HG03354 (cell line): ENCODE measurements at regions not wholly inside any gene's neighbourhood (a gene's known extent, or its start where the extent isn't known, plus 50 kb on each side); places are given as distances from the start of the nearest gene placed in this dataset.

Source experiments
- ATAC-seq: cut with Tn5 transposase; IDR thresholded peaks from one replicate; pipeline ENCODE4 v1.9.1; 2021; ENCODE audit warnings: mild to moderate bottlenecking; ENCODE audit not compliant: unreplicated experiment, poor library complexity, severe bottlenecking

GRCh38 chr18:46314011-46314410 is 209.8 kb downstream of the HAUS1 start:
- no peak for ATAC-seq

GRCh38 chr18:46315161-46315560 is 211.0 kb downstream of the HAUS1 start:
- no peak for ATAC-seq

- ATAC-seq = no peak
Measured at GRCh38 chr18:46318356-46318755, 214.2 kb downstream of the HAUS1 start.

DNA sequence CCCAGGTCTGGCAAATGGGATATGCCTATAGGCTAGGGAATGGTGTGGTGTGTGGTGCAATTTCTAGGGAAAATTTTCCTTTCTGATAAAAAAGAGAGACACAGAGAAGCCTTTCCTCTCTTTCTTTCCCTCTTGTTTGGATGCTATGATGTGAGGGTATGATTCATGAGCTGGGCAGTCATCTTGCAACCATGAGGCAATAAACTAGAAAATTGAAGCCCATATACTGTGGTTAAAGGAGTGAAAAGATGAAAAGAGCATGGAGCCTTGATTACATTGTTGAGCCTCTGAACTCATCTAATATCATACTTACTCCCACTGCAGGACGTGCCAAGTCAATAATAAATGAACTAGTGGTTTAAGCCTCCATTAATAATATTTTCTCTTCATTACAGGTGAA is 215.6 kb downstream of the HAUS1 start:
- no peak for ATAC-seq

GRCh38 chr18:46320297-46320696 is 216.1 kb downstream of the HAUS1 start:
- ATAC-seq = no peak

- ATAC-seq = no peak
Measured at GRCh38 chr18:46320928-46321711, 216.9 kb downstream of the HAUS1 start.

DNA sequence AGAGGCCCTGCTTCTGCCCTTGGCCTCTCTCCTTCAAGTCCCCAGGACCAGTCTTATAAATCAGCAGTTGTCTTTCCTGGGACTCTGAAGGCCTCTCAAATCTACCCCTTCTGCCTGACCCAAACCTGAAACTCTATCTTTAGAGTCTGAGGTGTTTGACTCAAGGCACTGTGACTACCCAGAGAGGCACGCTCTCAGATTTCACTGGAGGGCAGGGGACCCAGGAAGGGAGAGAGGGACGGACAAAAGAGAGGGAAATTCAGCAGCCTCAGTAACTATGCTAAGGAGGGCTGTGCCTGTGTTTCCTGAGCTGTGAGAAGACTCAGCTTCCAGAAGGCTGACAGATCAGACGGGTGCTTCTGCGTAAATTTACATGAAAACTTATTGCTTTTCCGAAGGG is 217.8 kb downstream of the HAUS1 start:
- no peak for ATAC-seq

DNA sequence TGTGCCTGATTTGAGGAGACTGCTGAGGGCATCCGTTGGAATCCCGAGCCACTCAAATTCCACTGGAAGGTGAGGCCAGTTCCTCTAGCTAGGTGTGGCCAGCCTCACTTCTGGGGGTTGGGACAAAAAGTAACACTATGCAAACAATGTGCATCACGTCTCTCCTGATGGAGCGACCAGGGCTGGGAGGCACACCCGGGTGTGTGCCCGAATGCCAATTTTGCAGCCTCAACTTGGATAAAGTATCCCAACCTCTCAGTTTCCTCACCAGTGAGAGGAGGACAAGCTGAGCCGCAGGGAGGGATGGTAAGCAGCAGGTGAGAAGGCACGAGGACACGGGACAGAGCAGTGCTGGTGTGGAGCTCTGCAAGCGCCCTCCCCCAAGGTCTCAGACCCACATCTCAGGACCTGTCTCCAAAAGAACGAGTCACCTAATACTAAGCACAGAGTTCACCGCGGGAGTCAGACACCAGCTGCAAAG is 218.3 kb downstream of the HAUS1 start:
- ATAC-seq = no peak

DNA sequence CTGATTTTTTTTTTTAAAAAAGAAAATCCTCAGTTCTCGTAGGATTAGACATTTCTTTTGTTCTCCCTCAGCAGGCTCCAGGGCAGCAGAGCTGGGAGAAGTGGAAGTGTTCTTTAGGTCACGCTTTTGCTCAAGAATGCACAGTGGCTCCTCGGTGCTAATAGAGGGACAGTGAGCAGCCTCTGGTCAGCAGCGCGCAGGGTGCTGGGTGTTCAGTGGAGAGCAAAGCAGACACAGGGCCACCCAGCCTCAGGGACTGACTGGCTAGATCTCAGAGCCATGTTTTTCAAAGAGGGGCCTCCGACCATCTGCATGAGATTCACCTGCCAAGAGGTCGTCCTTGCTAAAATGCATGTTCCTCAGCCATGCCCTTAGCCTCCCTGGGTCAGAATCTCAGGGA is 218.8 kb downstream of the HAUS1 start:
- no peak for ATAC-seq

DNA sequence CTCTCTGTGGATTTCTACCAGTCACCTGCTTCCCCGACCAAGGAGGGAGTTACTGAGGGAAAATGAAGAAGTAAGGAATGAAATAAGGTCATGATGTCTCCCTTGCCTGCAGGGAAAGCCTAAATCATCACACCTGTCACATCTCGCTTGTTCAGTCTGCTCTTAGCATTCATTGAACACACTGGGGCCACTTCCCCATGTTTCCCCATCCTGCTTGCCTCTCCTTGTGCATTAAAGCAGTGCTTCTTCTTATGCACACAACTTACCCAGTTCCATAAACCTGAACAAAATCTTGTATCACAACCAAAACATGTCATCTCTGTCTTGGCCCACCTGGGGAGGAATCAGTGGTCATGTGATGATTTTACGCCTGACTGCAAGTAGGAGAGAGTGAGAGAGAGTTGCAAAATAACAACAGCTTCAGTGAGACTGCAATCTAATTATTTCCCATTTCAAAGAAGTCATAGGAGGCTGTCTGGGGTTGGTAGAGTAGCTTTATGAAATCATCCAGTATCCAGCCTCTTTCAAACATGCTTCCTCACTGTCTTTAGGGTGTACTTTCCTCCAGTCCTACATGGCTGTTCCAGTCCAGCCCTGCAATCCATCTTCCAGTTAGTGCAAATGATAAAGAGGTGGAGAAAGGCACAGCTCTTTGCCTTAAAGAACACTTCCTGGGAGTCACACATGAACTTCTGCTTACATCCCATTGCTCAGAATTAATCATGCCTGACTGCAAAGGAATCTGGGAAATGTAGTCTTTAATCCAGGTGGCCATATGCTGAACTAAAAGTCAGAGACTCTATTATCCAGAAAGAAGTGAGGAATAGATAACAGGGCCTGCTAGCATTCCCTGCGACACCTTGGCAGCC is 220.1 kb downstream of the HAUS1 start:
- ATAC-seq = no peak

DNA sequence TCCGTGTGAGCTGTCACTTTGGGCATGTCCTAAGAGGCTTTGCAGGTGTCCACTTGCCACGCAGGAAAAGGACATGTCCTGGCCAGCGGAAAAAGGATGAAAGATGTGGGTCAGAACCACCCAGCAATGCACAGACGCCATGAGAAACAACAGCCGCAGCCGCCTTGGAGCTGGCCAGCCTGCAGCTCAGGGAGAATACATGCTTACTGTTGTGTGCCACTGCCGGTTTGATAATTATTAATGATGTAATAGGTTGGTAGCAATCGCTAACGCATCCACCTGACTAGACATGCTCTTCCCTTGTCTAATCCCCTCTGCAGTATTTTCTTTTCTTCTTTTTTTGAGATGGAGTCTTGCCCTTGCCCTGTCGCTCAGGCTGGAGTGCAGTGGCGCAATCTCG is 221.7 kb downstream of the HAUS1 start:
- ATAC-seq = no peak

- ATAC-seq = no peak
Measured at GRCh38 chr18:46329736-46330246, 225.6 kb downstream of the HAUS1 start.

DNA sequence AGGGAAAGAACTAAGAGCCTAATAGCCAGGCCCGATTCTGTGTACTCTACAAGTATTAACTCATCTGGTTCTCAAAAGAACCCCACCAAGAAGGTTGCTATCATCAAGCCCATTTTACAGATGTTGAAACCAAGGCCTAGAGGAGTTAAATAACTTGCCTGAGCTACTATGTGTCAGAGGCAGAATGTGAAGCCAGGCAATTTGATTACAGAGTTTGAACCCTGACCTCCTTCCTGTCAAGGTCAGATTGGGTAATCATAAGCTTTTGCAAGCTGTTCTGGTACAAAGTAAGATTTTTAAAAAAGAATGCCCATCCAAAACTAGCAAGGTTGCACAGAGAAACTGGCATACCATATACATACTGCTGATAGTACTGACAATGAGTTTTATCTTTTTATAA is 227.1 kb downstream of the HAUS1 start:
- ATAC-seq = no peak

GRCh38 chr18:46332286-46332801 is 228.2 kb downstream of the HAUS1 start:
- no peak for ATAC-seq

DNA sequence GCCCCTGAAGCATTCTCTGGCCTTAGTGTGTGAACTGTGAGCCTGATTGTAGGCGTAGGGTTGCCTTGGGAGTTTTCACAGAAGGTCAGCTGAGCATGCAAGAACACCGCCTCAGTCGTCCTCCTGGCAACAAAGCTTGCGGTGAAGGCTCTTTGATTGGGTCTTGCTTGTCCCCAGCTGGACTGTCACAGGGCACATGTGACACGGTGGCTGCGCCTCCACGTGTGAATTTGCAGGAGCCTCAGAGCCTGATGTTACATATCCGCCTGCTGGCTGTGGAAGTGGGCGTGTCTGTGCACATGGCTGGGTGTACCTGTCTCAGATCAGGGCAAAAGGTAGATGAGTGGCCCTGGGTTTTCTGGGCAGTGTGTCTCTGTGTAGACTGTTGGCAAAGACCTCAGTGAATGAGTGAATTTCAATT is 228.7 kb downstream of the HAUS1 start:
- no peak for ATAC-seq

DNA sequence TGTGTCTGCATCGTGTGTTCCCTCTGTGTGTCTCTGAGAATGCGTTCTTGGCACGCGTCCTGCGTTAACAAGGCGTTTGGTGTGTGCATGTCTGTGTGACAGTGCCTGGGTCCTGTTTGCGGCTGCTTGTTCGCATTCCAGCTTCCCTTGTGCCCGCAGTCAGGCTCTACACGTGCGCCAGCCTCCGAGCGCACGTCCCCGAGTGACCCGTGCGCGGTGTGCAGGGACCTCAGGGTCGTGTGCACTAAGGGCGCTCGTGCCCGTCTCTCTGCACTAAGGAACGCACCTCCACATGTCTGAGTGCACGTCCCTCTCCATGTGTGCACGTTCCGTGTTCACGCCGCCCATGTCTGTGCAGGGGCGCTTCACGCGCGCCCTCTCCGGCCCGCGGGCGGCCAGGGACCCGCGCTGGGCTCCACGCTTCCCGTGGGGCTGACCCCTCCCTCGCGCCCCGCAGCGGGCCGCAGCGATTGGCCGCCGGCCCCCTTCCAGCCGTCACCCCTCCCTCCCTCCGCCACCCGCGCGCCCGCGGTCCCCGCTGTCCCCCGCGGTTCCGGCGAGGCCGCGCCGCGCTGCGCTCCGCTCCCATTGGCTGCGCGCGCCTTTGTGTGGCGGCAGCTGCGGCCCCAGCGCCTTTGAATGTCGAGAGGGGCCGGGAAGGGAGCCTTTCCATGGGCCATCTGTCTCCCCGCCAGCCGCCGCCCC is 229.4 kb downstream of the HAUS1 start:
- ATAC-seq = peak; percentile 63

DNA sequence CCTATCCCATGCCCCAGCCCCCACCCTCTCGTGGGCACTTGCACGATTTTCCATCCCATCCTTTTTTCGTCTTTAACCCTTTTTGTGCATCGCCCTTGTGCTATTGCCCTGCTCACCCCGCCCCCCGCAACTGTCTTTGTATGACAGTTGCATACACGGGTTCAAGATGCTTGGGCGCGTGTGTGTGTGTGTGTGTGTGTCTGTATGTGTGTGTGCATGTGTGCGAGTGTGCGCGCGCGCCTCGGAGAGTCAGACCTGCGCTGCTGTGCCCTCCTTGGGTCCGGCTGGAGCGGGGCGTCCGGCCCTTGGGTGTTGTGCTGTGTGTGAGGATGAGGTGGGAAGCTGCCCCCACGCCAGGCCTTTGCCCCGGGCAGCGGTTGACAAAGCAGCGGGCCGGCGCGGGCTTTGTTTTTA is 230.7 kb downstream of the HAUS1 start:
- ATAC-seq = no peak

DNA sequence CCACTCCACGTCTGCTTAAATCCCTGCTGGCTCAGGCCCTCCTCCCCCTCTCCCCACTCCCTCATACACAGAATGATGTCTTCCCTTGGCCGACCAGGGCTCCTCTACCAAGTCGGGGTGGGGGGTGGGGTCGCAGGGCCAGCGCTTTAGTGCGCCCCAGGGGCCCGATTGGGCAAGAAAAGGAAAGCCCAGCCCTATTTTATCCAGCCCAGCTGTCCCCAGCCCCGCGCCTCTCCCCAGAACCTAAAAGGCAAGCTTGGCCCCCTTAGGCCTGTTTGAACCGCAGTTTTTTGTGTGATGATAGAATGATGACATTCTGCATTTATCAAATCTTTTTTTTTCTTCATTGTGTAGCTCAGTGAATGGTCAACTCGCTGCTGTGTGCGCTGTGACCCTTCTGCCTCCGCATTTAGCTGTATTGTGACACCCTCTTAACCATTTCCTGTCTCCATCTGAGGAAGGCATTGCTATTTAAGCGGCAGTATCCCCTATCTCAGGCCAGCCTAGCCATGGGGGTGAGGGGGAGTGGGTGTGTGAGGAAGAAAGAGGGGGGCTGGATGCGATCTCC is 231.4 kb downstream of the HAUS1 start:
- ATAC-seq = no peak

- no peak for ATAC-seq
Measured at GRCh38 chr18:46336278-46337111, 232.3 kb downstream of the HAUS1 start.
